Activated B cell treated with CpG ODN at 0.5 μM for 24 hours (primary cell): ENCODE measurements at regions not wholly inside any gene's neighbourhood (a gene's known extent, or its start where the extent isn't known, plus 50 kb on each side); places are given as distances from the start of the nearest gene placed in this dataset.

Source experiments
- ATAC-seq: fragments of 200-7000 bp; cut with Tn5 transposase; one replicate; pipeline ENCODE4 v1.10.0; 2021; ENCODE audit warnings: low read depth, mild to moderate bottlenecking, moderate library complexity
- CTCF ChIA-PET: fragments of 350-600 bp; sonication (Branson Sonifier 250); formaldehyde crosslinking; loops from one replicate; lab custom pipeline; 2021; ENCODE audit warnings: antibody characterized with exemption; lab: Charles Lee
- POLR2A ChIA-PET: fragments of 350-600 bp; sonication (Branson Sonifier 250); formaldehyde crosslinking; loops from one replicate; lab custom pipeline; 2021; ENCODE audit warnings: antibody characterized with exemption; lab: Charles Lee
- DNase-seq: peaks from one replicate; pipeline ENCODE4 v3.0.0; 2022
- H3K27ac Mint-ChIP-seq: one replicate; pipeline ENCODE4 v1.8.0; 2020; ENCODE audit warnings: mixed read lengths
- H3K27me3 Mint-ChIP-seq: one replicate; pipeline ENCODE4 v1.8.0; 2021; ENCODE audit warnings: mixed read lengths
- H3K36me3 Mint-ChIP-seq: one replicate; pipeline ENCODE4 v1.8.0; 2021; ENCODE audit warnings: low read depth, mixed read lengths
- H3K4me1 Mint-ChIP-seq: one replicate; pipeline ENCODE4 v1.8.0; 2021; ENCODE audit warnings: mixed read lengths
- H3K4me3 Mint-ChIP-seq: one replicate; pipeline ENCODE4 v1.8.0; 2020; ENCODE audit warnings: mild to moderate bottlenecking, mixed read lengths
- H3K9me3 Mint-ChIP-seq: one replicate; pipeline ENCODE4 v1.8.0; 2020; ENCODE audit warnings: mixed read lengths
- intact Hi-C: fragments of 100-400 bp; cut with micrococcal nuclease; formaldehyde crosslinking; loops from one replicate; pipeline ENCODE4 v1.15.1; 2024
- TF ChIP-seq, protein P1 (sequence below): fragments of 200-600 bp; IDR thresholded peaks from one replicate; pipeline ENCODE4 v1.8.0; 2022; ENCODE audit warnings: antibody characterized with exemption, mild to moderate bottlenecking

- no peaks in the 10 kb centered on the region for H3K4me1 Mint-ChIP-seq
- ATAC-seq: no peak
- intact Hi-C loops: no loop called here
- H3K4me3 Mint-ChIP-seq: no peak overlapping the region
- H3K9me3 Mint-ChIP-seq: peaks cover 3% of the 10 kb centered on the region
- no peak overlapping the region for H3K27ac Mint-ChIP-seq
- DNase-seq: no peak
- POLR2A ChIA-PET: no interaction called here
- peaks cover 5% of the 10 kb centered on the region for H3K36me3 Mint-ChIP-seq
- CTCF ChIA-PET: no interaction called here
- no peaks in the 10 kb centered on the region for H3K27me3 Mint-ChIP-seq
- TF ChIP-seq, protein P1, sequence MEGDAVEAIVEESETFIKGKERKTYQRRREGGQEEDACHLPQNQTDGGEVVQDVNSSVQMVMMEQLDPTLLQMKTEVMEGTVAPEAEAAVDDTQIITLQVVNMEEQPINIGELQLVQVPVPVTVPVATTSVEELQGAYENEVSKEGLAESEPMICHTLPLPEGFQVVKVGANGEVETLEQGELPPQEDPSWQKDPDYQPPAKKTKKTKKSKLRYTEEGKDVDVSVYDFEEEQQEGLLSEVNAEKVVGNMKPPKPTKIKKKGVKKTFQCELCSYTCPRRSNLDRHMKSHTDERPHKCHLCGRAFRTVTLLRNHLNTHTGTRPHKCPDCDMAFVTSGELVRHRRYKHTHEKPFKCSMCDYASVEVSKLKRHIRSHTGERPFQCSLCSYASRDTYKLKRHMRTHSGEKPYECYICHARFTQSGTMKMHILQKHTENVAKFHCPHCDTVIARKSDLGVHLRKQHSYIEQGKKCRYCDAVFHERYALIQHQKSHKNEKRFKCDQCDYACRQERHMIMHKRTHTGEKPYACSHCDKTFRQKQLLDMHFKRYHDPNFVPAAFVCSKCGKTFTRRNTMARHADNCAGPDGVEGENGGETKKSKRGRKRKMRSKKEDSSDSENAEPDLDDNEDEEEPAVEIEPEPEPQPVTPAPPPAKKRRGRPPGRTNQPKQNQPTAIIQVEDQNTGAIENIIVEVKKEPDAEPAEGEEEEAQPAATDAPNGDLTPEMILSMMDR: no peak
These were observed 63.4 kb upstream of the LGALSL start for GRCh38 chr2:64390586-64390985.

- no peak overlapping the region for H3K4me3 Mint-ChIP-seq
- H3K9me3 Mint-ChIP-seq: peaks cover 3% of the 10 kb centered on the region
- H3K27ac Mint-ChIP-seq: no peak overlapping the region
- intact Hi-C loops: no loop called here
- POLR2A ChIA-PET: interaction anchor here (0.6 kb wide), 1 partner anchor 431 kb away, joined by 3 read pairs; no protein-coding TSS in a partner anchor
- ATAC-seq: no peak
- DNase-seq: no peak
- TF ChIP-seq, protein P1: no peak
- H3K4me1 Mint-ChIP-seq: no peaks in the 10 kb centered on the region
- H3K27me3 Mint-ChIP-seq: no peaks in the 10 kb centered on the region
- CTCF ChIA-PET: no interaction called here
- H3K36me3 Mint-ChIP-seq: peaks cover 5% of the 10 kb centered on the region
These were observed 62.5 kb upstream of the LGALSL start for GRCh38 chr2:64391424-64391823.

- DNase-seq: no peak
- POLR2A ChIA-PET: no interaction called here
- no peak overlapping the region for H3K4me3 Mint-ChIP-seq
- no peaks in the 10 kb centered on the region for H3K27me3 Mint-ChIP-seq
- no peak for ATAC-seq
- intact Hi-C loops: no loop called here
- no peak overlapping the region for H3K27ac Mint-ChIP-seq
- TF ChIP-seq, protein P1: no peak
- H3K9me3 Mint-ChIP-seq: peaks cover 3% of the 10 kb centered on the region
- no peaks in the 10 kb centered on the region for H3K4me1 Mint-ChIP-seq
- CTCF ChIA-PET: no interaction called here
- H3K36me3 Mint-ChIP-seq: peaks cover 5% of the 10 kb centered on the region
These were observed 62.0 kb upstream of the LGALSL start for GRCh38 chr2:64391940-64392339.

DNA sequence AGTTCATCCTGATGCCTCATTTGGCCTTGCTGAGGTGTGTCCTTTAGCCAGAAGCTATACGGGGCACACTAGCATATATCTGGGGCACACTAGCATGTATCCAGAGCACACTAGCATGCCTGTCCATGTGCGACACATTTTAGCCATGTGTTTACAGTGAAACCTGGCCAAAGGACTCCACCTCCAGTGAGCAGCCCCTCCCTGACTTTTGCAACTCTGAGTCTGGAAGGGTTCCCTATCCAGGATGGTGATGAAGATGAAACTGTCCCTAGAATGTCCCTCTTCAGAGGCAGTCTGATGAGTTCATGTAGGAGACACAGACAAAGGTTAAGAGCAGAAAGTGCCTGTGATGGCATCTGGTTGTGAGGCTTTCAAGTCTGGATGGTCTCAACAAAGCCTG, 61.4 kb upstream of the LGALSL start:
- no peak overlapping the region for H3K27ac Mint-ChIP-seq
- TF ChIP-seq, protein P1: no peak

GRCh38 chr2:64393383-64394010, 60.5 kb upstream of the LGALSL start:
- Mint-ChIP-seq H3K27ac (no peak overlapping the region), H3K27me3 (no peaks in the 10 kb centered on the region), H3K9me3 (peaks cover 3% of the 10 kb centered on the region), H3K4me3 (no peak overlapping the region), H3K4me1 (peaks cover 2% of the 10 kb centered on the region), H3K36me3 (peaks cover 5% of the 10 kb centered on the region)
- ChIA-PET POLR2A (interaction anchor here (1.0 kb wide), 1 partner anchor 15 kb away, joined by 3 read pairs; no protein-coding TSS in a partner anchor), CTCF (no interaction called here)
- ATAC-seq (no peak), DNase-seq (no peak)
- intact Hi-C loops: no loop called here
- TF ChIP-seq, protein P1: no peak

More for the DNA sequence above, 61.4 kb upstream of the LGALSL start:
- DNase-seq (no peak), ATAC-seq (no peak)
- Mint-ChIP-seq H3K36me3 (peaks cover 5% of the 10 kb centered on the region), H3K27me3 (no peaks in the 10 kb centered on the region), H3K4me3 (no peak overlapping the region), H3K4me1 (no peaks in the 10 kb centered on the region), H3K9me3 (peaks cover 3% of the 10 kb centered on the region)
- intact Hi-C loops: no loop called here
- ChIA-PET CTCF (no interaction called here), POLR2A (no interaction called here)
